IPS-15b (cell line): ENCODE measurements at regions not wholly inside any gene's neighbourhood (a gene's known extent, or its start where the extent isn't known, plus 50 kb on each side); places are given as distances from the start of the nearest gene placed in this dataset.

ENCODE experiments used
- H3K27me3 ChIP-seq: one replicate; pipeline ENCODE4 v1.6.1; 2013; ENCODE audit warnings: low read length; ENCODE audit not compliant: control insufficient read depth, insufficient read depth
- H3K36me3 ChIP-seq: one replicate; pipeline ENCODE4 v1.6.1; 2013; ENCODE audit warnings: low read length; ENCODE audit not compliant: control insufficient read depth, insufficient read depth
- H3K4me1 ChIP-seq: one replicate; pipeline ENCODE4 v1.6.1; 2013; ENCODE audit warnings: mild to moderate bottlenecking, low read length; ENCODE audit not compliant: control insufficient read depth, insufficient read depth
- H3K4me3 ChIP-seq: one replicate; pipeline ENCODE4 v1.5.1; 2013; ENCODE audit warnings: low read depth, low read length
- H3K9ac ChIP-seq: one replicate; pipeline ENCODE4 v1.6.1; 2013; ENCODE audit warnings: low read depth, mild to moderate bottlenecking, low read length
- H3K9me3 ChIP-seq: one replicate; pipeline ENCODE4 v1.6.1; 2013; ENCODE audit warnings: mild to moderate bottlenecking, low read length; ENCODE audit not compliant: control insufficient read depth, insufficient read depth

DNA sequence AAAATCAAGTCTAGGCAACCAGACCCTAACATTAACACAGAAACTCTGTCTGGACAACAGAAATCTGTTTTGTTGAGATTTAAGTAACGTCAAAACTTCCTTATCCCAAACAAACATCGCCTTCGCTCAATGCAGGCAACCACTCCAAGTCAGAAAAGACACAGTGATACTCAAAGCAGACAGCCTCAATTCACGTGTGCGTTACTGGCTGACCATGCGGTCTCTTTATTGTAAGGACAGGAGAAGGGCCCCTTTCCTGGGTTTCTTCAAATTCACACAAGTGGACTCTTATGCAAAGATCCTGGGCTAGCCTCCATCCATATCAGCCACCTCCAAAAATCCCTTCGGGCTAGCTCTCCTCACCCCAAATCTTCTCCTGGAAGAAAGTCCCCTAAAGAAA, 467.7 kb downstream of the SOX9 start:
- no peak overlapping the region for H3K4me3 ChIP-seq
- peaks cover 7% of the 10 kb centered on the region for H3K4me1 ChIP-seq
- peaks cover 25% of the 10 kb centered on the region for H3K27me3 ChIP-seq
- no peaks in the 10 kb centered on the region for H3K36me3 ChIP-seq
- H3K9ac ChIP-seq: no peak overlapping the region
- no peaks in the 10 kb centered on the region for H3K9me3 ChIP-seq

DNA sequence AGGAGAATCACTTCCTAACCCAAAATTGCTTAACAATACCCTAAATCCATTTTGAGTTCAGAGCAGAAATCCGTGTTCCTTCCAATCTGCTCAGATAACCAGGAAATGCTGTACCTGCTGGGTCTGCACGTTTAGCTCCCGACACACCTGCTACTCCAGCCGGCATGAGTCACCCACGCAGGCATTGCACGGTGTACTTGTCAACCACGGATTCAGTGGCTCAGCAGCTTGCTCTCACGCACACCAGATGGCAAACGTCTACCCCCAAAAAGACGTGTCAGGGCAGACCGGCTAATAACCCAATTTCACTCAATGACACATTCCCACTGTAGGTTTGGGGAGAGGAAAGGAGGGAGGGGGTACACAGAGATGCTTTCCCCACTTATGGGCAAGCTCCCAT, 468.1 kb downstream of the SOX9 start:
- H3K36me3 ChIP-seq: no peaks in the 10 kb centered on the region
- H3K27me3 ChIP-seq: peaks cover 25% of the 10 kb centered on the region
- H3K9me3 ChIP-seq: no peaks in the 10 kb centered on the region
- H3K4me1 ChIP-seq: peaks cover 7% of the 10 kb centered on the region
- no peak overlapping the region for H3K9ac ChIP-seq
- H3K4me3 ChIP-seq: no peak overlapping the region

- H3K4me1 ChIP-seq: peaks cover 7% of the 10 kb centered on the region
- H3K9ac ChIP-seq: no peak overlapping the region
- no peaks in the 10 kb centered on the region for H3K9me3 ChIP-seq
- peaks cover 25% of the 10 kb centered on the region for H3K27me3 ChIP-seq
- no peak overlapping the region for H3K4me3 ChIP-seq
- H3K36me3 ChIP-seq: no peaks in the 10 kb centered on the region
Measured at GRCh38 chr17:72590382-72590781, 469.6 kb downstream of the SOX9 start.

DNA sequence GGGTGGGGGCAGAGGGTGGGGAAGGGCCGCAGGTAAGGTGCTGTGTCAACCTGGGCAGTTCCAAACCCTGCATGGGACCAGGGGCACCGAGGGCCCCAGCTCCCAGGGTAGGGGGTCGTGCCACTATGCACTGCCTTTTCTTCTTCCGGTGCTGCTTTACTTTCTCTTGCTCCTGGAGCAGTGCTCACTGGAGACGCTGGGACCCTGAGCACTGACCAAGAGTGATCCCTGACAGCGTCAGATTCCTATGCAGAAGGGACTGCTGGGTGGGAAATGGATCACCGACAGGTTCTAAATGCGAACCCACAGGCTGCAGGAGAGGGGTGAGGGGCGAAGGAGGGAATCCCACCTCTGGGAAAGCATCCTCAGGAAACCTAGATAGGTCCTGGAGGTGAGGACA, 470.1 kb downstream of the SOX9 start:
- Histone ChIP-seq H3K4me3 (peak overlapping the region; percentile 79), H3K27me3 (peaks cover 25% of the 10 kb centered on the region), H3K9ac (no peak overlapping the region)

GRCh38 chr17:72591289-72592241, 470.7 kb downstream of the SOX9 start:
- peak overlapping the region; percentile 79 for H3K4me3 ChIP-seq
- peaks cover 25% of the 10 kb centered on the region for H3K27me3 ChIP-seq
- H3K9ac ChIP-seq: peak overlapping the region; percentile 57
- H3K4me1 ChIP-seq: peaks cover 7% of the 10 kb centered on the region
- no peaks in the 10 kb centered on the region for H3K9me3 ChIP-seq
- H3K36me3 ChIP-seq: no peaks in the 10 kb centered on the region

More for the DNA sequence above, 470.1 kb downstream of the SOX9 start:
- Histone ChIP-seq H3K36me3 (no peaks in the 10 kb centered on the region), H3K9me3 (no peaks in the 10 kb centered on the region), H3K4me1 (peaks cover 7% of the 10 kb centered on the region)

DNA sequence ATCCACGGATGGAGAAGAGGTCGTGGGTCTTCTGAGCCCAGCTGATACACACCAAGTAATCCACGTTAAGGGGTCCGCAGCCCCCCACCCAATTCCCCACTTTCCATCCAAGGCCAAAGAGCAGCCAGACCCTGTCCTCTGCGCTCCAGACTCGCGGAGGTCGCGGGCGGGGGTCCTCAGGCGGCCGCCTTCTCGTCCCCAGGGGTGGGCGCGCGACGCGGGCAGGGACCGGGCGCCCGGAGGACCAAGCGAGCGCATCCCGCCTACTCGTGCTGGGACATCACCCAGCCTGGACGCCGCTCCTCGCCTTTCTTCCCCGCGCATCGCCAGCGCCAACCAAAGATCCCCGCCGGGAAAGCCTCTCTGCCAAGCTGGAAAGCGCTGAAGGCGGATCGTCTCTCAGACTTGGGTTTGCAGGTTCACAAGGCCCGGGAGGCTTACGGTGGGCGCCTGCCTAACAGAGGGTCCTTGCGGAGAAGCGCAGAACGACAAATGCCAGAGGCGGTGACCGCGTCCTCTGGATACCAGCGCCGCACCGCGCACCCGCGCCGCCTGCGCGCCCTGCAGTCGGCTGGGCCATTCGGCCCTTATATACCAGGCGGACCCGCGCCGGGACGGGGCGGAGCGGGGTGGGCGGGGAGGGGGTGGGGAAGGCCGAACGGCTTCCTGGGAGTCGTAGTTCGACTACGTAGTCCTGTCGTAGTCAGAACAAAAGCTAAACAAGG, 471.6 kb downstream of the SOX9 start:
- Histone ChIP-seq H3K9me3 (no peaks in the 10 kb centered on the region), H3K4me1 (peaks cover 7% of the 10 kb centered on the region), H3K9ac (peak overlapping the region; percentile 57), H3K4me3 (peak overlapping the region; percentile 79), H3K36me3 (no peaks in the 10 kb centered on the region), H3K27me3 (peaks cover 25% of the 10 kb centered on the region)

DNA sequence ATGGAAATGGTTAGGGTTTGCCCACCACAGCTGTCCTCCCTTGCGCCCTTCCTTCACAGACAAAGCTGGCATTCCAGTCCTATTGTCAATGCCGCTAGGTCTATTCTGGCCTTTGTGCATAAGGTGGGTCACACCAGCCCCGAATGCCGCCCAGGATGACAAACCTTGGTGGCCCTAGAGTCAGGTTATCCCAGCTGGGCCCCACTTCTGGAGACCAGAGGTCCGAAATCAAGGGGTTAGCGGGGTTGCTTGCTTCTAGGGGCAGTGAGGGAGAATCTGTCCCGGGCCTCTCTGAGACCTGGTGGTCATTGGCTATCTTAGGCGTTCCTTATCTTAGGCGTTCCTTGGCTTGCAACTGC, 472.1 kb downstream of the SOX9 start:
- H3K4me3 ChIP-seq: no peak overlapping the region

DNA sequence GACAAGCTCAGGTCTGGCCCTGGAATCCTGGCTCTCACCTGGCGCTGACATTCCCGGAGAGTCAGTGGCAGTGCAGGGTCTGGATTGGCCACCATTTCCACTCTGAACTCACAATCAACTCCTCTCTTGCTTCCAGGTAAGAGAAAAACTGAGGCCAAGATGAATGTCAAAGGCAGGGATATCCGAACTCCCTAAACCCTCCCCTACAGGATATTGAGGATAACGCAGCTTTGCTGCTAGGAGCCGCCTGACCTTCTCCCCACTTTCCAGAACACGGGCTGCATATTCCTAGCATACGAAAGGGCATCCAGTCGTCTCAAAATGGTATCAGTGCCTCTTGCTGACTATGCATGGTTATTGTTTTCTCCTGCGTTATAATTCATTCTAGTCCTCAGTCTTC, 473.4 kb downstream of the SOX9 start:
- no peak overlapping the region for H3K4me3 ChIP-seq
- no peaks in the 10 kb centered on the region for H3K9me3 ChIP-seq
- no peak overlapping the region for H3K9ac ChIP-seq
- no peaks in the 10 kb centered on the region for H3K36me3 ChIP-seq
- H3K4me1 ChIP-seq: no peaks in the 10 kb centered on the region
- H3K27me3 ChIP-seq: peaks cover 24% of the 10 kb centered on the region

More for the DNA sequence above, 472.1 kb downstream of the SOX9 start:
- no peaks in the 10 kb centered on the region for H3K9me3 ChIP-seq
- peaks cover 25% of the 10 kb centered on the region for H3K27me3 ChIP-seq
- H3K4me1 ChIP-seq: peaks cover 7% of the 10 kb centered on the region
- no peak overlapping the region for H3K9ac ChIP-seq
- H3K36me3 ChIP-seq: no peaks in the 10 kb centered on the region
